ENCODE measurements at regions not wholly inside any gene's neighbourhood (a gene's known extent, or its start where the extent isn't known, plus 50 kb on each side); places are given as distances from the start of the nearest gene placed in this dataset.

DNA sequence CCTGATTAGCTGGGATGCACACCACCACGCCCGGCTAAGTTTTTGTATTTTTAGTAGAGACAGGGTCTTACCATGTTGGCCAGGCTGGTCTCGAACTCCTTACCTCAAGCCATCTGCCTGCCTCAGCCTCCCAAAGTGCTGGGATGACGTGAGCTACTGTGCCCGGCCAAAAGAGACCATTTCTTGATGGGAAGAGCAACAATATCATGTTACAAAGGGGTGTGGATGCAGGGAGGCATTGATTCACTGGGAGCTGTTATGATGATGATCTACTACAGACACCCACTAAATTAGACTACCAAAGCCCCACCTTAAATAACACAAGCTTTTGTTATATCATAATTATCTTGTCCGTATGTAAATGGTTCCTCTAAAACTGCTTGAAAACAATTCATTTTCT is 81.4 kb upstream of the PSMD7 start:
- TF ChIP-seq POLR2A (IDR thresholded peaks at IDR 0.05; ENCODE audit: low read length): no peak
- no peak for TF ChIP-seq GATA1 (IDR thresholded peaks at IDR 0.05; ENCODE audit: low read depth, low read length)
